ENCODE measurements at regions not wholly inside any gene's neighbourhood (a gene's known extent, or its start where the extent isn't known, plus 50 kb on each side); places are given as distances from the start of the nearest gene placed in this dataset.

GRCh38 chr15:95227235-95227634 is 995.9 kb downstream of the MCTP2 start:
- no peaks in the 10 kb centered on the region for H4K20me1 ChIP-seq (ENCODE audit: control insufficient read depth, insufficient read depth, low read depth, low read length)
- no peaks in the 10 kb centered on the region for H3K79me2 ChIP-seq (ENCODE audit: control insufficient read depth, low read length)
- H3K27ac ChIP-seq (ENCODE audit: low read depth, low read length): no peak overlapping the region
- H3K4me2 ChIP-seq (ENCODE audit: low read length): no peak overlapping the region
- no peaks in the 10 kb centered on the region for H3K4me1 ChIP-seq (ENCODE audit: control insufficient read depth, low read length)
- H3K36me3 ChIP-seq (ENCODE audit: control insufficient read depth, low read length): no peaks in the 10 kb centered on the region
- no peak overlapping the region for H3K4me3 ChIP-seq (ENCODE audit: low read length)
- no peaks in the 10 kb centered on the region for H3K9me3 ChIP-seq (ENCODE audit: control insufficient read depth, insufficient read depth, low read length)
- TF ChIP-seq EZH2phosphoT487 (IDR thresholded peaks at IDR 0.05; ENCODE audit: borderline replicate concordance, low read length): no peak
- H3K9me2 ChIP-seq (replicated peaks; ENCODE audit: control insufficient read depth, low read length): no peaks in the 10 kb centered on the region; the same call in 1 of the 2 replicates
- H3F3A ChIP-seq (ENCODE audit: control insufficient read depth, insufficient read depth): no peaks in the 10 kb centered on the region
- no peaks in the 10 kb centered on the region for H3K27me3 ChIP-seq (ENCODE audit: control insufficient read depth, low read length)

- Histone ChIP-seq H3F3A (ENCODE audit: control insufficient read depth, insufficient read depth) (no peaks in the 10 kb centered on the region), H4K20me1 (ENCODE audit: control insufficient read depth, insufficient read depth, low read depth, low read length) (no peaks in the 10 kb centered on the region), H3K36me3 (ENCODE audit: control insufficient read depth, low read length) (no peaks in the 10 kb centered on the region), H3K79me2 (ENCODE audit: control insufficient read depth, low read length) (no peaks in the 10 kb centered on the region), H3K27me3 (ENCODE audit: control insufficient read depth, low read length) (no peaks in the 10 kb centered on the region), H3K9me2 (replicated peaks; ENCODE audit: control insufficient read depth, low read length) (no peaks in the 10 kb centered on the region; the same call in 1 of the 2 replicates), H3K4me2 (ENCODE audit: low read length) (no peak overlapping the region), H3K4me1 (ENCODE audit: control insufficient read depth, low read length) (no peaks in the 10 kb centered on the region), H3K9me3 (ENCODE audit: control insufficient read depth, insufficient read depth, low read length) (no peaks in the 10 kb centered on the region), H3K4me3 (ENCODE audit: low read length) (no peak overlapping the region), H3K27ac (ENCODE audit: low read depth, low read length) (no peak overlapping the region)
- TF ChIP-seq CTCF (IDR thresholded peaks at IDR 0.05; ENCODE audit: low read depth, low read length, poor library complexity, severe bottlenecking): no peak
- TF ChIP-seq EZH2phosphoT487 (IDR thresholded peaks at IDR 0.05; ENCODE audit: borderline replicate concordance, low read length): no peak
Measured at GRCh38 chr15:95228856-95229555, 997.6 kb downstream of the MCTP2 start.

GRCh38 chr15:95235033-95235432 is 1003.7 kb downstream of the MCTP2 start:
- no peaks in the 10 kb centered on the region for H3K9me2 ChIP-seq (replicated peaks; ENCODE audit: control insufficient read depth, low read length)
- no peaks in the 10 kb centered on the region for H3F3A ChIP-seq (ENCODE audit: control insufficient read depth, insufficient read depth)
- no peak overlapping the region for H3K4me2 ChIP-seq (ENCODE audit: low read length)
- TF ChIP-seq EZH2phosphoT487 (IDR thresholded peaks at IDR 0.05; ENCODE audit: borderline replicate concordance, low read length) (no peak), CTCF (IDR thresholded peaks at IDR 0.05; ENCODE audit: low read depth, low read length, poor library complexity, severe bottlenecking) (no peak)
- no peaks in the 10 kb centered on the region for H4K20me1 ChIP-seq (ENCODE audit: control insufficient read depth, insufficient read depth, low read depth, low read length)
- no peaks in the 10 kb centered on the region for H3K27me3 ChIP-seq (ENCODE audit: control insufficient read depth, low read length)
- no peaks in the 10 kb centered on the region for H3K36me3 ChIP-seq (ENCODE audit: control insufficient read depth, low read length)
- H3K4me3 ChIP-seq (ENCODE audit: low read length): no peak overlapping the region
- peaks cover 4% of the 10 kb centered on the region; the same call in 1 of the 2 replicates for H3K9me3 ChIP-seq (ENCODE audit: control insufficient read depth, insufficient read depth, low read length)
- H3K4me1 ChIP-seq (ENCODE audit: control insufficient read depth, low read length): no peaks in the 10 kb centered on the region
- H3K27ac ChIP-seq (ENCODE audit: low read depth, low read length): no peak overlapping the region
- H3K79me2 ChIP-seq (ENCODE audit: control insufficient read depth, low read length): no peaks in the 10 kb centered on the region

Data from DOHH2 (cell line).